Spleen (tissue), 7 donors: ENCODE measurements at regions not wholly inside any gene's neighbourhood (a gene's known extent, or its start where the extent isn't known, plus 50 kb on each side); places are given as distances from the start of the nearest gene placed in this dataset.

Experiments
- POLR2AphosphoS5 ChIP-seq, 3 donors: sonication (generic); formaldehyde crosslinking; IDR thresholded peaks; one replicate each; pipeline ENCODE4 v1.5.1; 2017; ENCODE audit warnings: antibody characterized with exemption in 3 of 3
- TF ChIP-seq, protein P1 (sequence below), 11 experiments: fragments of 200-600 bp in 7 of 11; fragments of 450-650 bp in 4 of 11; sonication (generic) in 4 of 11; IDR thresholded peaks in 8 of 11; conservative IDR thresholded peaks in 3 of 11; 1 replicate in 7 of 11; 2 replicates in 4 of 11; pipeline versions ENCODE4 v1.4.0 to v1.8.0; 2016 to 2021; ENCODE audit warnings: antibody characterized with exemption in 11 of 11, inconsistent platforms in 4 of 11, mild to moderate bottlenecking in 1 of 11
- donor health status: DM: no; HTN: no; CAD: no; lungs with moderate emphysema.
- donor health status: DM: no; HTN: no; CAD: no.
- donor health status: DM: no; HTN: no; CAD: no.

DNA sequence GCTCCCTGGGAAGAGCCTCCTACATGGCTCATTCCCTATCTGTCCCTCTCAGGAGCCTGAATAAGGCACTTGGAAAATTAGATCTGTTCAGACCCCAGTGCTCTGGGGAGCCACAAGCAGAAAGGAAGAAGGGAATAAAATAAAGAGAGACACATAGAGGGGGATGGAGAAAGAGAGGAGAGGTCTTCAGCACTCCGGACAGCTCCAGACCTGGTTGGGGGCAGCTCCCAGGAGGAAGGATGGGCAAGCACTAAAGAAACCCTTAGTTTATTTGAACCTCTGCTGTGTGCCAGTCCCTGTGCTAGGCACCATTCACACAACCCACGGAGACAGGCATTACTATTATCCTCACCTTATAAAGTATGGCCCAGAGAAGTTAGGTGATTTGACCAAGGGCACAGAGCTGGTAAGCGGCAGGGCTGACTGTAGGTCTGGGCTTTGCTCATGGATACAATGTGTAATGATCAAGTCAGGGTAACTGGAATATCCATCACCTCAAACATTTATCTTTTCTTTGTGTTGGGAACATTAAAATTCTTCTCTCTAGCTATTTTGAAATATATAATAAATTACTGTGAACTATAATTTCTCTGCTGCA lies 53.7 kb upstream of the LRRC32 start:
- TF ChIP-seq, protein P1, sequence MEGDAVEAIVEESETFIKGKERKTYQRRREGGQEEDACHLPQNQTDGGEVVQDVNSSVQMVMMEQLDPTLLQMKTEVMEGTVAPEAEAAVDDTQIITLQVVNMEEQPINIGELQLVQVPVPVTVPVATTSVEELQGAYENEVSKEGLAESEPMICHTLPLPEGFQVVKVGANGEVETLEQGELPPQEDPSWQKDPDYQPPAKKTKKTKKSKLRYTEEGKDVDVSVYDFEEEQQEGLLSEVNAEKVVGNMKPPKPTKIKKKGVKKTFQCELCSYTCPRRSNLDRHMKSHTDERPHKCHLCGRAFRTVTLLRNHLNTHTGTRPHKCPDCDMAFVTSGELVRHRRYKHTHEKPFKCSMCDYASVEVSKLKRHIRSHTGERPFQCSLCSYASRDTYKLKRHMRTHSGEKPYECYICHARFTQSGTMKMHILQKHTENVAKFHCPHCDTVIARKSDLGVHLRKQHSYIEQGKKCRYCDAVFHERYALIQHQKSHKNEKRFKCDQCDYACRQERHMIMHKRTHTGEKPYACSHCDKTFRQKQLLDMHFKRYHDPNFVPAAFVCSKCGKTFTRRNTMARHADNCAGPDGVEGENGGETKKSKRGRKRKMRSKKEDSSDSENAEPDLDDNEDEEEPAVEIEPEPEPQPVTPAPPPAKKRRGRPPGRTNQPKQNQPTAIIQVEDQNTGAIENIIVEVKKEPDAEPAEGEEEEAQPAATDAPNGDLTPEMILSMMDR (IDR thresholded peaks at IDR 0.05 in 8 of 11, conservative IDR thresholded peaks at IDR 0.05 in 3 of 11), result no peak
- TF ChIP-seq POLR2AphosphoS5 (IDR thresholded peaks at IDR 0.05), result no peak
